GM10248 (cell line): ENCODE measurements at regions not wholly inside any gene's neighbourhood (a gene's known extent, or its start where the extent isn't known, plus 50 kb on each side); places are given as distances from the start of the nearest gene placed in this dataset.

Source experiments
- CTCF ChIA-PET: fragments of 300-600 bp; sonication (Branson Sonifier 250); formaldehyde crosslinking; extraction: SDS; loops from one replicate; lab custom pipeline; 2021; ENCODE audit warnings: antibody characterized with exemption; lab: Yijun Ruan, JAX
- POLR2A ChIA-PET: fragments of 350-650 bp; sonication (Branson Sonifier 250); formaldehyde crosslinking; extraction: SDS; loops from one replicate; lab custom pipeline; 2020; ENCODE audit warnings: antibody characterized with exemption; lab: Yijun Ruan, JAX
- DNase-seq: peaks from one replicate; pipeline ENCODE4 v3.0.0; 2012; ENCODE audit errors: extremely low spot score
- CTCF ChIP-seq: IDR thresholded peaks from 2 replicates; pipeline ENCODE4 v1.5.1; 2012; ENCODE audit warnings: mild to moderate bottlenecking, low read depth; ENCODE audit errors: extremely low read depth, missing control alignments, control extremely low read depth

GRCh38 chr12:98064501-98064900, 450.9 kb upstream of the TMPO start:
- no peak for DNase-seq
- POLR2A ChIA-PET, result no interaction called here
- CTCF ChIA-PET, result no interaction called here
- no peak for TF ChIP-seq CTCF

- DNase-seq, result no peak
- CTCF ChIA-PET, result no interaction called here
- no peak for TF ChIP-seq CTCF
- POLR2A ChIA-PET, result no interaction called here
Measured at GRCh38 chr12:98067795-98068194, 447.6 kb upstream of the TMPO start.

GRCh38 chr12:98073610-98074009, 441.8 kb upstream of the TMPO start:
- TF ChIP-seq CTCF, result no peak
- DNase-seq, result no peak
- ChIA-PET CTCF (interaction anchor here (1.2 to 1.9 kb wide), 3 partner anchors 10 to 37 kb away, joined by 3 to 4 read pairs (median 3); no protein-coding TSS in a partner anchor), POLR2A (no interaction called here)

- no peak for TF ChIP-seq CTCF
- ChIA-PET CTCF (no interaction called here), POLR2A (no interaction called here)
- DNase-seq, result no peak
Measured at GRCh38 chr12:98074286-98074685, 441.1 kb upstream of the TMPO start.

- ChIA-PET CTCF (interaction anchor here (1.5 kb wide), 1 partner anchor 9 kb away, joined by 3 read pairs; no protein-coding TSS in a partner anchor), POLR2A (no interaction called here)
- no peak for DNase-seq
- TF ChIP-seq CTCF, result no peak
Measured at GRCh38 chr12:98084391-98084790, 431.0 kb upstream of the TMPO start.

- no peak for DNase-seq
- CTCF ChIA-PET, result interaction anchor here (1.5 kb wide), 1 partner anchor 12 kb away, joined by 3 read pairs; no protein-coding TSS in a partner anchor
- TF ChIP-seq CTCF, result no peak
- POLR2A ChIA-PET, result no interaction called here
Measured at GRCh38 chr12:98085046-98085755, 430.2 kb upstream of the TMPO start.
